HG03025 (cell line): ENCODE measurements at regions not wholly inside any gene's neighbourhood (a gene's known extent, or its start where the extent isn't known, plus 50 kb on each side); places are given as distances from the start of the nearest gene placed in this dataset.

ENCODE experiments used
- ATAC-seq: cut with Tn5 transposase; IDR thresholded peaks from one replicate; pipeline ENCODE4 v1.9.1; 2021; ENCODE audit warnings: mild to moderate bottlenecking, moderate library complexity; ENCODE audit not compliant: unreplicated experiment, low FRiP score

GRCh38 chr5:136427426-136427825 is 62.1 kb upstream of the TRPC7 start:
- ATAC-seq = no peak

- no peak for ATAC-seq
Observed at GRCh38 chr5:136425921-136426320, 60.6 kb upstream of the TRPC7 start.

GRCh38 chr5:136424835-136425584 is 59.7 kb upstream of the TRPC7 start:
- peak; percentile 66 for ATAC-seq

GRCh38 chr5:136423944-136424606 is 58.7 kb upstream of the TRPC7 start:
- no peak for ATAC-seq

- no peak for ATAC-seq
Observed at GRCh38 chr5:136420168-136420898, 55.0 kb upstream of the TRPC7 start.

GRCh38 chr5:136418301-136418700 is 53.0 kb upstream of the TRPC7 start:
- no peak for ATAC-seq
